ENCODE measurements at regions not wholly inside any gene's neighbourhood (a gene's known extent, or its start where the extent isn't known, plus 50 kb on each side); places are given as distances from the start of the nearest gene placed in this dataset.

- no peak overlapping the region for H3K4me2 ChIP-seq (ENCODE audit: low read length)
- H3K27me3 ChIP-seq (ENCODE audit: insufficient read depth, low read depth, low read length): no peaks in the 10 kb centered on the region
- H2AFZ ChIP-seq (ENCODE audit: low read depth, low read length): no peak overlapping the region
- H3K9me3 ChIP-seq (ENCODE audit: low read length): no peaks in the 10 kb centered on the region
- H4K20me1 ChIP-seq (ENCODE audit: insufficient read depth): no peaks in the 10 kb centered on the region
- no peaks in the 10 kb centered on the region for H3K79me2 ChIP-seq (replicated peaks; ENCODE audit: insufficient read depth, low read length)
- no peak overlapping the region for H3K9ac ChIP-seq (ENCODE audit: low read length)
- TF ChIP-seq EP300 (conservative IDR thresholded peaks at IDR 0.05; ENCODE audit: poor library complexity, severe bottlenecking) (no peak), CTCF (IDR thresholded peaks at IDR 0.05; ENCODE audit: poor library complexity, severe bottlenecking) (no peak), RAD21 (conservative IDR thresholded peaks at IDR 0.05) (no peak), POLR2AphosphoS5 (IDR thresholded peaks at IDR 0.05) (no peak), REST (IDR thresholded peaks at IDR 0.05; ENCODE audit: borderline replicate concordance) (no peak), EZH2 (IDR thresholded peaks at IDR 0.05; ENCODE audit: borderline replicate concordance, insufficient read depth, low read length, poor library complexity, severe bottlenecking) (no peak), SMC3 (conservative IDR thresholded peaks at IDR 0.05; ENCODE audit: poor library complexity) (no peak)
- no peak overlapping the region for H3K4me3 ChIP-seq (ENCODE audit: low read length)
- no peak overlapping the region for H3K27ac ChIP-seq (ENCODE audit: low read length)
- no peaks in the 10 kb centered on the region for H3F3A ChIP-seq (ENCODE audit: insufficient read depth, low read length, poor library complexity, severe bottlenecking)
- no peaks in the 10 kb centered on the region for H3K36me3 ChIP-seq (ENCODE audit: insufficient read depth, low read length)
- H3K9me2 ChIP-seq (ENCODE audit: insufficient read depth, low read length): no peaks in the 10 kb centered on the region
Observed at GRCh38 chr3:44108481-44108880, 133.2 kb upstream of the TOPAZ1 start.

GRCh38 chr3:44109771-44110361, 131.8 kb upstream of the TOPAZ1 start:
- no peaks in the 10 kb centered on the region for H4K20me1 ChIP-seq (ENCODE audit: insufficient read depth)
- no peaks in the 10 kb centered on the region for H3K9me3 ChIP-seq (ENCODE audit: low read length)
- no peak overlapping the region for H3K9ac ChIP-seq (ENCODE audit: low read length)
- no peaks in the 10 kb centered on the region for H3K27me3 ChIP-seq (ENCODE audit: insufficient read depth, low read depth, low read length)
- H3K4me3 ChIP-seq (ENCODE audit: low read length): no peak overlapping the region
- no peaks in the 10 kb centered on the region for H3K36me3 ChIP-seq (ENCODE audit: insufficient read depth, low read length)
- no peak overlapping the region for H3K27ac ChIP-seq (ENCODE audit: low read length)
- H3K4me2 ChIP-seq (ENCODE audit: low read length): no peak overlapping the region
- no peaks in the 10 kb centered on the region for H3F3A ChIP-seq (ENCODE audit: insufficient read depth, low read length, poor library complexity, severe bottlenecking)
- H3K79me2 ChIP-seq (replicated peaks; ENCODE audit: insufficient read depth, low read length): no peaks in the 10 kb centered on the region
- no peak overlapping the region for H2AFZ ChIP-seq (ENCODE audit: low read depth, low read length)
- H3K9me2 ChIP-seq (ENCODE audit: insufficient read depth, low read length): no peaks in the 10 kb centered on the region
- TF ChIP-seq MXI1 (conservative IDR thresholded peaks at IDR 0.05; ENCODE audit: poor library complexity, severe bottlenecking): no peak
- no peak for TF ChIP-seq EP300 (conservative IDR thresholded peaks at IDR 0.05; ENCODE audit: poor library complexity, severe bottlenecking)
- no peak for TF ChIP-seq TAF1 (IDR thresholded peaks at IDR 0.05; ENCODE audit: low read depth)
- no peak for TF ChIP-seq REST (IDR thresholded peaks at IDR 0.05; ENCODE audit: borderline replicate concordance)
- TF ChIP-seq CTCF (IDR thresholded peaks at IDR 0.05; ENCODE audit: poor library complexity, severe bottlenecking): no peak
- TF ChIP-seq SMC3 (conservative IDR thresholded peaks at IDR 0.05; ENCODE audit: poor library complexity): no peak
- TF ChIP-seq EZH2 (IDR thresholded peaks at IDR 0.05; ENCODE audit: borderline replicate concordance, insufficient read depth, low read length, poor library complexity, severe bottlenecking): no peak
- TF ChIP-seq RAD21 (conservative IDR thresholded peaks at IDR 0.05): no peak
- TF ChIP-seq POLR2AphosphoS5 (IDR thresholded peaks at IDR 0.05): no peak

Data from neural cell (in vitro differentiated cells).